ENCODE measurements at regions not wholly inside any gene's neighbourhood (a gene's known extent, or its start where the extent isn't known, plus 50 kb on each side); places are given as distances from the start of the nearest gene placed in this dataset.

DNA sequence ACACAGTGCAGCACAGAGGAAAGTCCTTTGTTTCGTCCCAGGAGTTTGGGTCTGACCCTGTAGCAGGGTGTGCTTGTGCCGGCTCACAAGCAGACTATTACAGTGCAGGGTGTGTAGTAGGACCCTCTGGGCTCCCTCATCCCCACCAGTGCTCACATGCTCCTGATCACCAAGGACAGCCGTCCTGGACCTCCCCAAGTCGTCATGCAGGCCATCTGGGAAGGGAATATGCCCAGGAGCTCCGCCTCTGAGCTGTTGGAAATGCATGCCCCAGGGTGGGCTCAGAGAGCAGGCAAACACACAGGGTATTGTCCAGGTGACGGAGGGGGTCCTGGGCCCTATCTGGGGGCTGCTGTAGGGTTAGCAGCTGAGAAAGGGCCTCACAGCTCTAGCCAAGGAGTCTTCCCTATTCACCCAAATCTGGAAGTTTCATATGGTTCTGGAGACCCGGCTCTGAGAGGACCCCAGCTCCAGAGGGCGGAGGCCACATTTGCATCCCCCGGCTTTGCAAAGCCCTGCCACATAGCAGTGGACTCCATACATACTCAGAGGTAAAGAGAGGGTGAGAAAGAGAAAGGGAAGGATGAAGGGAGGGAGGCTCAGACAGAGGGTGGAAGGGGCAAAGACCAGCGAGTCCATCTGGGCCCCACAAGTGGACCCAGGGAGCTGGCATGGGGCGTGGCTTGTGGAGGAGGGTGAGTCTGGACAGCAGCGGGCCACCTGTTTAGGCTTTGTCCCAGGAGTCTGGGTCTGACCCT is 53.5 kb upstream of the PPP2R5C start (continued):
- no peak for TF ChIP-seq CBX5 (IDR thresholded peaks at IDR 0.05; ENCODE audit: low read depth, low read length)
